Ishikawa (cell line): ENCODE measurements at regions not wholly inside any gene's neighbourhood (a gene's known extent, or its start where the extent isn't known, plus 50 kb on each side); places are given as distances from the start of the nearest gene placed in this dataset.

Source experiments
- CEBPB ChIP-seq: IDR thresholded peaks from 2 replicates; pipeline ENCODE4 v1.6.1; 2012
- CREB1 ChIP-seq: IDR thresholded peaks from 2 replicates; pipeline ENCODE4 v1.6.1; 2012; ENCODE audit warnings: low read depth
- EGR1 ChIP-seq: IDR thresholded peaks from 2 replicates; pipeline ENCODE4 v1.6.1; 2012
- EP300 ChIP-seq: IDR thresholded peaks from 2 replicates; pipeline ENCODE4 v1.6.1; 2012; ENCODE audit warnings: borderline replicate concordance
- FOXM1 ChIP-seq: IDR thresholded peaks from 2 replicates; pipeline ENCODE4 v1.6.1; 2012; ENCODE audit warnings: low read depth, borderline replicate concordance
- NFIC ChIP-seq: IDR thresholded peaks from 2 replicates; pipeline ENCODE4 v1.6.1; 2012
- RAD21 ChIP-seq: IDR thresholded peaks from 2 replicates; pipeline ENCODE4 v1.6.1; 2012; ENCODE audit warnings: low read depth
- REST ChIP-seq: IDR thresholded peaks from 2 replicates; pipeline ENCODE4 v1.6.1; 2012; ENCODE audit warnings: low read depth, mild to moderate bottlenecking
- TAF1 ChIP-seq: IDR thresholded peaks from 2 replicates; pipeline ENCODE4 v1.6.1; 2012; ENCODE audit warnings: low read depth, mild to moderate bottlenecking
- TCF12 ChIP-seq: IDR thresholded peaks from 2 replicates; pipeline ENCODE4 v1.6.1; 2012; ENCODE audit warnings: low read depth
- TEAD4 ChIP-seq: IDR thresholded peaks from 2 replicates; pipeline ENCODE4 v1.6.1; 2012
- USF1 ChIP-seq: IDR thresholded peaks from 2 replicates; pipeline ENCODE4 v1.6.1; 2012
- YY1 ChIP-seq: IDR thresholded peaks from 2 replicates; pipeline ENCODE4 v1.6.1; 2012; ENCODE audit warnings: low read depth
- ZBTB7A ChIP-seq: IDR thresholded peaks from 2 replicates; pipeline ENCODE4 v1.6.1; 2012; ENCODE audit warnings: low read depth
- TF ChIP-seq, protein P1 (sequence below): IDR thresholded peaks from 2 replicates; pipeline ENCODE4 v1.6.1; 2012

GRCh38 chr4:28947374-28947773 lies 1772.8 kb upstream of the PCDH7 start:
- TF ChIP-seq CEBPB (no peak), TEAD4 (no peak), REST (no peak), CREB1 (no peak)
- TF ChIP-seq, protein P1, sequence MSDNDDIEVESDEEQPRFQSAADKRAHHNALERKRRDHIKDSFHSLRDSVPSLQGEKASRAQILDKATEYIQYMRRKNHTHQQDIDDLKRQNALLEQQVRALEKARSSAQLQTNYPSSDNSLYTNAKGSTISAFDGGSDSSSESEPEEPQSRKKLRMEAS = no peak

DNA sequence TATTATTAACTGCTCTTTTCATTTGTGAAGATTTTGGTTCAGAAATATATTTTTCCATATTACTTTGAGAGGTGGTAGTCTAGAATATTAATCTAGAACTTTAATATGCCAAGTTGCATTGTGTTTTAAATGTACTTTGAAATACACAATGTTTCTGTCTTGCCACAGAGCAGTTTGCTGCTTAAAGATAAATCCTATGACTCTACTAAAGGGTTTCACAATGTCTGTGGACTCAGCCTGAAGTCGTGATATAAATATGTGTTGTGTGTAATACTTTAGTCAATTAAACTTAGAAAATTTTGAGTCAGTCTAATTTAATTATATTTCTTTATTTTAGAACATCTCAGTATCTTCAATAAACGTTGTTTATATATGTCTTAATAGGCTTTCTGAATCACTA lies 1771.7 kb upstream of the PCDH7 start:
- TF ChIP-seq TEAD4 (no peak), CEBPB (no peak), EP300 (no peak), RAD21 (no peak)
- TF ChIP-seq, protein P1 = no peak

GRCh38 chr4:28966982-28967381 lies 1753.2 kb upstream of the PCDH7 start:
- TF ChIP-seq YY1 (no peak), FOXM1 (no peak), CEBPB (no peak), USF1 (no peak), REST (no peak), NFIC (no peak), TEAD4 (no peak), TCF12 (no peak), TAF1 (no peak), EGR1 (no peak), RAD21 (no peak), EP300 (no peak)
- TF ChIP-seq, protein P1 = no peak

DNA sequence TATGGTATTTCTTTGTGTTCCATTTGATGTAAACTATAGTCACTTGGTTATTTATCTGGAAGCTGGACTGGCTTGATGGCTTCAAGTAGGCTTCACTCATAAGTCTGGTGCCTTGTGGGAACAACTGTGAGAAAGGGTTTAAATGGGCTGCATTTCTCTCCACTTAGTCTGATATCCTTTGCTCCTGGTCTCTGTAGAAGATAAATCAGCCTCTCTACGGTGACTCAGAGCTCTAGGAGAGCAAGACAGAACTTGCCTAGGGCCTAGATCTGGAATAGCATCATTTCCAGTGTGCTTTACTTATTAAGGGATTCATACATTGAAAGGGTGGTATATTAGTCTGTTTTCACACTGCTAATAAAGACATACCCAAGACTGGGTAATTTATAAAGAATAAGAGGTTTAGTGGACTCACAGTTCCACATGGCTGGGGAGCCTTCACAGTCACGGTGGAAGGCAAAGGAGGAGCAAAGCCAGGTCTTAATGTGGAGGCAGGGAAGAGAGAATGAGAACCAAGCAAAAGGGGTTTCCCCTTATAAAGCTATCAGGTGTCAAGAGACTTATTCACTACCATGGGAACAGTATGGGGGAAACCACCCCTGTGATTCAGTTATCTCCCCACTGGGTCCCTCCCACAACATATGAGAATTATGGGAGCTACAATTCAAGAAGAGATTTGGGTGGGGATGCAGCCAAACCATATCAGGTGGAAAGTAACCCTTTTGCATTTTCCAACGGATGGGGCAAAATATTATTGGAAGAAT lies 1746.4 kb upstream of the PCDH7 start:
- TF ChIP-seq CEBPB (no peak), RAD21 (no peak), EP300 (no peak), REST (no peak), TCF12 (no peak), FOXM1 (no peak), TEAD4 (no peak), TAF1 (no peak), ZBTB7A (no peak), YY1 (no peak), USF1 (no peak), CREB1 (no peak), NFIC (no peak), EGR1 (no peak)
- TF ChIP-seq, protein P1 = no peak
